ENCODE measurements at regions not wholly inside any gene's neighbourhood (a gene's known extent, or its start where the extent isn't known, plus 50 kb on each side); places are given as distances from the start of the nearest gene placed in this dataset.

DNA sequence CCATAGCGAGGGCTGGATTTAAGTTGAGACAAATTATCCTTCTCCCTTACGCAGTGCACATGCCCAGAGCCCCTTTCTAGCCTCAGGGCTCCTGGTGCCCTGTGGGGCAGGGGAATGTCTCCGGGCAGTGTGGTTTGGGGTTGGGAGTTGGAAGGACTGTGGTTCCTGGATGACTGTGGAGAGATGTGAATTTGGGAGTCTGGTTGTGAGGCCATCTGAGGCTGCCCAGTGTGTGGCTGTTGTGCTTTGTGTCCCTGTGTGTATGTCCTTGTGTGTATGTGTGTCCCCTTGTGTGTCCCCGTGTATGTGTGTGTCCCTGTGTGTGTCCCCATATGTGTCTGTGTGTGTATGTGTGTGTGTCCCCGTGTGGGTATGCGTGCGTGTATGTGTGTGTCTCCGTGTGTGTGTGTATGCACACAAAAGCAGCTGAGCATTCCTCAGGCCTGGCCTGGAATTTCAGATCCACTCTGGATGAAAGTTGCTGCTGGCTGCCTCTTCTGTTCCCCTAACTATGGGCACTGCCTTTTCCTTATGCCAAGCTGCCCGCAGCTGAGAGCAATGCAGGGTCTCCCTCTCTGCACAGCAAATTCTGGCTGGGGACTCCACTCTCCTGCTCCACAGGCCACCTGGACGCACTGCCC, 65.4 kb downstream of the UBIAD1 start:
- no peak overlapping the region for H3K4me3 ChIP-seq
- H3K36me3 ChIP-seq = no peaks in the 10 kb centered on the region
- H3K4me1 ChIP-seq = peaks cover 26% of the 10 kb centered on the region
- peak; percentile 34 to 53 for DNase-seq
- H3K9me3 ChIP-seq (replicated peaks) = no peaks in the 10 kb centered on the region
- no peak overlapping the region for H3K27ac ChIP-seq
- peaks cover 8% of the 10 kb centered on the region for H3K27me3 ChIP-seq

DNA sequence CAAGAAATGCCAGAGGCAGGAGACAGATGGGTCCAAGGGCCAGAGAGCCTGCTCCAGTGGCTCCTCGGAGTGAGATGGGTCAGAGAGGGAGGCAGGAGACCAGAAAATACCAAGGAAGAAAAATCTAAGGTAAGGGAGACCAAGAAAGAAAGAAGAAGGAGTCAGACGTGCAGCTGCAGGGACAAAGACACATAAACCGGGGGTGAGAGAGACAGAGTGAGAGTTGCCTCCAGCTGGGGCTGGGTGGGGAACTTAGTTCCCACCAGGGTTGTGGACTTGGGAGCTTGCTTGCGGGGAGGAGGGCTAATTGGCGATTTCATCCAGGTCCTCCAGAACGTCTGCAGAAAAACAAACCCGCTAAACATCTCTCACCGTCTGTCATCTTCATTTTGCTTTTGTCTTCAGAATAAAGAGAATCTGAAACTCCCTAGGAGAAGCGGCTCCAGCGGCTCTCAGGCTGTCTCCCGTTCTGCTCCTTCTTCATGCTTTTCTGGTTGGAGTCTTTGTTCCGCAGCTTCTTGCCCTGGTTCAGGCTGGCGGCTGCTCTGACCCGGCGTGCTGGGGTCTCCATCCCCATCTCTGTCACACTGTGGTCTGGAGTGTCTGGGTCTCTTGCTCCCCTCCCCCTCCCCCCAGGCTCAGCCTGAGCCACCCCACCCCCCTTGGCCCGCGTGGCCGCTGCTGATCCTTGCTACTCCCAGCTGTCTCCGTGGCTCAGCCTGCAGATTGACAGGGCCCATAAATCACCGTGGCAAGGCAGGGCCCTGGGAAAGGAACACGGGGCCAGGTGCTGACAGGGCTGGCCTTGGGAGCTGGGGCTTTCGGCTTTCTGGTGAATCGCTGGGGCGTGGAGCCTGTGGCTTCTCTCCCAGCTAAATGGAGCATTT, 66.6 kb downstream of the UBIAD1 start:
- Histone ChIP-seq H3K4me1 (peaks cover 26% of the 10 kb centered on the region), H3K9me3 (replicated peaks) (no peaks in the 10 kb centered on the region), H3K36me3 (no peaks in the 10 kb centered on the region), H3K4me3 (peak overlapping the region; percentile 53), H3K27ac (peak overlapping the region; percentile 67), H3K27me3 (peaks cover 8% of the 10 kb centered on the region; the same call in 1 of the 2 replicates)
- DNase-seq = peak; percentile 90 to 95

DNA sequence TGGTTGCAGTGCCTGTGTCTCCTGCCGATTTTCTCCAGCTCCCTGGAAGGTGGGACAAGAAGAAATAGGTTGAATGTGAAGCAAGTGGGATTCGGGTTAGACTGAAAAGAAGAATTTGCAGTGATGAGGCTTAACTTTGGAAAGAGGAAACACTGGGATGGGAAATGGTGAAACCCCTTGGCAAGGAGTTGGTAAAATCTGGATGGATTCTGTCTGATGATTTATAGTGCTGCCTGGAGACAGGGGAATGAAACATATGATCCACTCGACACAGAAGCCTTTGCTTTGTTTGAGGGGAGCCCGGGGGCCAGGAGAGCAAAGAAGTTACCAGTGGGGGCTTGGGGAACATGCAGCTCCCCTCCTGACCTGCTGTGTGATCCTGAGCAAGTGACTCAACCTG, 67.2 kb downstream of the UBIAD1 start:
- peak overlapping the region; percentile 40 for H3K27ac ChIP-seq
- peaks cover 26% of the 10 kb centered on the region for H3K4me1 ChIP-seq
- DNase-seq = no peak
- H3K36me3 ChIP-seq = no peaks in the 10 kb centered on the region
- H3K27me3 ChIP-seq = peaks cover 8% of the 10 kb centered on the region; the same call in 1 of the 2 replicates
- no peaks in the 10 kb centered on the region for H3K9me3 ChIP-seq (replicated peaks)
- peak overlapping the region; percentile 53 for H3K4me3 ChIP-seq

DNA sequence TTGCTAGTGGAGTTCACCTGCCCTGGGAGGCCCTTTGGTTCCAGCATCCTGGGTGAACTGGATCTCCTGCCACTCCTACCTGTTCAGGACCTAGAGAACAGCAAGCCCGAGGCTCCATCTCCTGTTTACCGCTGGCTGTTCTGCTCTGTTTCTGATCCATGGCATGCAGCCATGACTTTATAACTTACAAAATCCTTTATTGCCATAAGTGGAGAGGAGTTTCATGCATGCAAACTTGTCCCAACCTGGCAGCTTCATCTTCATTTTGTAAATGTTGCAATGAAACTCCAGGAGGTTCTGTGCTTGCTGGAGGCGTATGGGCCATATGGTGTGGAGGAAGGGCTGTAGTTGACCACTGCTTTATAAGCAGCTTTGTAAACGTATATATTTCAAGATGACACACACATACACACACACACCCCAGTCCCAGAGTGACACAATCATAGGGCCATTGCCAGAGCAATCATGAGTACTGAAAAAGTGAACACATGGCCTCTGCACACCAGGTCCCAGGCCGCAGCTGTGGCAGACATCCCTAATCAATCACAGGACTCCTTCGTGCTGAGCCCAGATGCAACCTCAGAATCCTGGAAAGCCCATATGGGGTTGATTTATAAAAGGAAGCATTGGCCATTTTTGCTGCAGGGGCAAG, 69.0 kb downstream of the UBIAD1 start:
- Histone ChIP-seq H3K4me1 (peaks cover 26% of the 10 kb centered on the region), H3K27ac (peak overlapping the region; percentile 29), H3K27me3 (no peaks in the 10 kb centered on the region), H3K36me3 (no peaks in the 10 kb centered on the region), H3K9me3 (replicated peaks) (no peaks in the 10 kb centered on the region), H3K4me3 (no peak overlapping the region)
- DNase-seq = peak; percentile 28 to 64

DNA sequence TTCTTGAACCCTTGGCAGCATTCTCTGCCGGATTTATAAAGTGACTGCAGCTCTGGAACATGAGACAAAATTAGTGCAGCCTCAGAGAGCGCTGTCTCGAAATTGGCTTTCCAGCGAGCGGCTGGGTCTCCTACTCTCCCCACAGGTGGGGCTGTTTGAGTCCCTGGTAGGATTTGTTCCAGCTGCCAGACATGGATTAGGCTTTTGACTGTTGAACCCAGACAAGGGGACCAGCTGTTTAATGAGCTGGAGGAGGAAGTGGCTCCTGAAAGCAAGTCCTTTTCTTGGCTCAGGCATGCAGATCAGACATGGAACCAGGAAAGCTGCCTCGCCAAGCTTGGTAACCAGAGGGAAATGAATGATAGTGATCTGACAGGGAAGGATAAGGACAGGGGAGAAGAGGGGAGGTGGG, 69.6 kb downstream of the UBIAD1 start:
- no peaks in the 10 kb centered on the region for H3K36me3 ChIP-seq
- H3K27me3 ChIP-seq = no peaks in the 10 kb centered on the region
- H3K9me3 ChIP-seq (replicated peaks) = no peaks in the 10 kb centered on the region
- peak; percentile 86 to 95 for DNase-seq
- peak overlapping the region; percentile 29 for H3K27ac ChIP-seq
- H3K4me3 ChIP-seq = no peak overlapping the region
- peaks cover 26% of the 10 kb centered on the region for H3K4me1 ChIP-seq

DNA sequence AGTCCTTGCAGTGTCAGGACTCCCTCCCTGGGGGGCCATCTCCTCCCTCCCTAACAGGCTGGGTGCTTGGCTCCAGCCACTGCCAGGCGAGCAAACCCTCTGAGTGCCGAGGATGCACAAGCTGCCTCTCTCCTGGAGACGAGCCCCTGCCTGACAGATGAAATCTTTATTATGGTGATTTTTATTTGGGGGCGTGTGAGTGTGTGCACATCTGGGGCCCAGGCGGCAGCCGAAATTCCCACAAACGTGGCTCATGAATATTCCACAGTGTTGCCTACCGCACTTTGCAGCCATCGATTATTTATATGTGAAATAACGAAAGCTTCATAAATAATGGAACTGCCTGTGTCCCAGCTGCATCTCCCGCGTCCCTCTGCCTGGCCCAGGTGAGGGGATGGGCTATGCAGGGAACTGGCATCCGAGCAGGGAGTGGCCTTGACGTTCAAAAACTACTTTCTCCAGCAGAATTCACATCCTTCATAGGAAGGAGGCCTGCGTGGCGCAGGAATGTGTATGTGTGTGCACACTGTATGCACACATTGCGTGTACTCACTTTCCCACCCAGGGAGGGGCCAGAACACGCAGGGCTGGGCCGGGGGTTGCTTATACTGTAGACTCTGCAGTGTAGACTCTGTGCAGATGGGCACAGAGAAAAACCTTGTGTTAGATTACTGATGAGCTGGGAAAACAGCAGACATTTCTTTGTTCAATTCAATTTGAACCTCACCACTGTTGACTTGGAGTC, 73.1 kb downstream of the UBIAD1 start:
- H3K36me3 ChIP-seq = no peaks in the 10 kb centered on the region
- H3K9me3 ChIP-seq (replicated peaks) = no peaks in the 10 kb centered on the region; the same call in 1 of the 2 replicates
- H3K27me3 ChIP-seq = no peaks in the 10 kb centered on the region
- H3K4me1 ChIP-seq = peaks cover 18% of the 10 kb centered on the region
- no peak for DNase-seq
- H3K4me3 ChIP-seq = no peak overlapping the region
- no peak overlapping the region for H3K27ac ChIP-seq

DNA sequence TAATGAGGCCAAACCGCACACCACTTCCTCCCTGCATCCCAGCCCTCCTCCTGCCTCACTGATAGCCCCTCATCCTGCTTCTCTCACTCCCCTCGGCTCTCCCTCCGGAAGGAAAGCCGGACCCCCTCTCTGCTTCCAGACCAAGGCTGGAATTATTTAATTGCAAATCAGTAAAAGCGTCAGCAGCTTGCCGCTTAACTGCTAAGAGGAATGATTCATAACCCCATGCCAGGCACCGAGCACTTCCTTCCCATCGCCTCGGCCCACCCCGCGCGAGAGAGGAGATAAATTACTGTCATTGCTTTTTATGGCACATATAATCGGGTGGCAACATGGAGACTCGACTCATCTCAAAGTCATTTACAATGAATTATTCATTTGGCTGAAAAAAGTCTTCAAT, 77.3 kb downstream of the UBIAD1 start:
- H3K4me3 ChIP-seq = no peak overlapping the region
- peaks cover 3% of the 10 kb centered on the region for H3K9me3 ChIP-seq (replicated peaks)
- no peaks in the 10 kb centered on the region for H3K4me1 ChIP-seq
- no peak overlapping the region for H3K27ac ChIP-seq
- peaks cover 4% of the 10 kb centered on the region; the same call in 1 of the 2 replicates for H3K27me3 ChIP-seq
- no peaks in the 10 kb centered on the region for H3K36me3 ChIP-seq
- no peak for DNase-seq

DNA sequence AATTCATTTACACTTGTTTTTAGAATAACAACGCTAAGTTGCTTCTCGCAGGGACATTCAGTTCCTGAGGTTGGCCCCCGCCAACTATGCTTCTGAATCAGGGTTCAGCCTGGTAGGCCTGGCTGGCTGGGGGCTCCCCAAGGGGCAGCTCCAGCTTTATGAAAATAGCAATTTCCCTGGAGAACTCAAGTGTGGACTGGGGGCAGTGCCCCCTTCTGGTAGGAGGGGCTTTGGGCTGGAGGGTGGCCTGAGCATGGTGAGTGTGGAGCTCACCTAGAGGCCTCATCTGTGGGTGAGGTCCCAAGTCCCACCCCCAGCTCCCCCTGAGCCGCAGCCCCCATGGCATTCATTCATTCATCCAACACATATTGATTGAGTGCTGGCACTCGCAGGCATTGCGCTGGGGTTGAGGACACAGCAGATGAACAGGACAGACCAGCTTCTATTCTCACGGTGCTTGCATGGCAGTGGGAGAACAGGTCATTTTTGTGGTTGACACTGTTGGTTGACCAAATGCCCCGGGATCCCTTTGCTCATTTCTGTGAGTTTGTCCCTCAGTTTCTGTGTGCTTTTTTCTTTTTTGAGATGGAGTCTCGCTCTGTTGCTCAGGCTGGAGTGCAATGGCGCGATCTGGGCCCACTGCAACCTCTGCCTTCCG, 79.2 kb downstream of the UBIAD1 start:
- Histone ChIP-seq H3K9me3 (replicated peaks) (peaks cover 3% of the 10 kb centered on the region), H3K4me3 (no peak overlapping the region), H3K27me3 (peaks cover 4% of the 10 kb centered on the region; the same call in 1 of the 2 replicates), H3K27ac (no peak overlapping the region), H3K4me1 (no peaks in the 10 kb centered on the region), H3K36me3 (no peaks in the 10 kb centered on the region)
- DNase-seq = no peak

DNA sequence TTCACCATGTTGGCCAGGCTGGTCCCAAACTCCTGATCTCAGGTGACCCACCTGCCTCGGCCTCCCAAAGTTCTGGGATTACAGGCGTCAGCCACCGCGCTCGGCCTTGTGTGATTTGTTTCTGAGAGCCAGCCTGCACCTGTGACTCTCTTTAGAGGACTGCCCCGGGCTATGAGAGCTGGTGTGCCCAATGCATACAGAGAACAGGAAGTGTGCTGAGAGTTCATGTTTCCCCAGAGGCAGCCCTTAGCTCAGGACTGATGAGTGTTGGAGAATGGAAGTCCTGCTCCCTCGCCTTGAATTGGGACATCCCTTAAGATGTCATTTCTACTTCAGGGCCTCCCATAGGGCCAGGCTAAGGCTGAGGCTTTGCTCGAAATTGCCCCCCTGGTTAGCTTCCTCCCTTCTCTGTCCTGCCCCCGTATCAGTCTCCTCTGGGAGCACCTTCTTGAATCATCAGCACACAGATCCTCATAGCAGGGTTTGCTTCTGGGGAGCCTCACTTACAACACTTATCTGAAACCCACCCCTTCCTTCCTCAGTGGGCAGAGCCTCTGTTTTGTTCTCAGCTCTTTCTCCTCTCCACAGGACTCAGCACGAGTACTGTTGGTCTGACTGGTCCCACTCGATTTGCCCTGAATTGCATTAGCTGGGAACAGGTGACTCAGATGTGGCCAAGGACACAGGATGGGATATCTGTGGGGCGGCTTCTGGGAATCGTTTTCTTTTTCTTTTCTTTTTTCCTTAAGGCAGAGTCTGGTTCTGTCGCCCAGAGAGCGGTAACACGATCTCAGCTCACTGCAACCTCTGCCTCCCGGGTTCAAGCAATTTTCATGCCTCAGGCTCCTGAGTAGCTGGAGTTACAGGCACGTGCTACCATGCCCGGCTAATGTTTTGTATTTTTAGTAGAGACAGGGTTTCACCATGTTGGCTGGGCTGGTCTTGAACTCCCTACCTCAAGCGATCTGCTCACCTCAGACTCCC, 80.1 kb downstream of the UBIAD1 start:
- Histone ChIP-seq H3K27ac (no peak overlapping the region), H3K27me3 (peaks cover 4% of the 10 kb centered on the region; the same call in 1 of the 2 replicates), H3K9me3 (replicated peaks) (peaks cover 3% of the 10 kb centered on the region), H3K4me1 (no peaks in the 10 kb centered on the region), H3K4me3 (no peak overlapping the region), H3K36me3 (no peaks in the 10 kb centered on the region)
- peak; percentile 52 to 82 for DNase-seq

DNA sequence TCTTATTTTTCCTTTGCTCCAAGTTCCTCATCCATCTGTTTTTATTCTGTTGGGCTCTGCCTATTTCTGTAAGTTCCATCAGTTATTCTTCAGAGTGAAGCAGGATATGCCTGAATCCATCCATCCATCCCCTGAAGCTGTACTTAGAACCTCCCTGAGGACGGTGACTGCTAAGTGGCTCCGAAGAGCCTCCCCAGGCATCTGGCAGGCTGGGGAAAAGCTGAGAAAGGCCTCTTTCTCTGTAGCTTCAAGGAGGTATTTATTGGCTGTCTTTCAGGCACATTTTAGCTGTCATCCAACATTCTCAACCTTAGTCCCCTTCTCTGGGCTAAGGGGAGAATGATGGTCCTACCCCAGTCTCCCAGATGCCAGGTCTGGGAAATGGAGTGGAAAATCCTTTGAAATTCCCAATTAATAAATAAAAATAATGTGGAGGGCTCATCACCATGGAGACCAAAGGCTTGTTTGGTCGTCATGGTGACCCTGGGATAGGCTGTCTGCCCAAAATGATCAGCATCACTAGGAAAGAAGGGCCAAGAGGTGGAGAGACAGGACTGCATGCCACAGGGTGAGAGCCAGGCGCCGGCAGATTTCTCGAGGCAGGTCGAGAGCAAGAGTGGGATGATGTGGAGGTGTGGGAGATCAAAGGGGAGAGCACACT, 82.0 kb downstream of the UBIAD1 start:
- DNase-seq = no peak
- no peak overlapping the region for H3K27ac ChIP-seq
- H3K9me3 ChIP-seq (replicated peaks) = peaks cover 3% of the 10 kb centered on the region; the same call in 1 of the 2 replicates
- no peak overlapping the region for H3K4me3 ChIP-seq
- H3K4me1 ChIP-seq = no peaks in the 10 kb centered on the region
- no peaks in the 10 kb centered on the region for H3K36me3 ChIP-seq
- H3K27me3 ChIP-seq = peaks cover 4% of the 10 kb centered on the region; the same call in 1 of the 2 replicates

DNA sequence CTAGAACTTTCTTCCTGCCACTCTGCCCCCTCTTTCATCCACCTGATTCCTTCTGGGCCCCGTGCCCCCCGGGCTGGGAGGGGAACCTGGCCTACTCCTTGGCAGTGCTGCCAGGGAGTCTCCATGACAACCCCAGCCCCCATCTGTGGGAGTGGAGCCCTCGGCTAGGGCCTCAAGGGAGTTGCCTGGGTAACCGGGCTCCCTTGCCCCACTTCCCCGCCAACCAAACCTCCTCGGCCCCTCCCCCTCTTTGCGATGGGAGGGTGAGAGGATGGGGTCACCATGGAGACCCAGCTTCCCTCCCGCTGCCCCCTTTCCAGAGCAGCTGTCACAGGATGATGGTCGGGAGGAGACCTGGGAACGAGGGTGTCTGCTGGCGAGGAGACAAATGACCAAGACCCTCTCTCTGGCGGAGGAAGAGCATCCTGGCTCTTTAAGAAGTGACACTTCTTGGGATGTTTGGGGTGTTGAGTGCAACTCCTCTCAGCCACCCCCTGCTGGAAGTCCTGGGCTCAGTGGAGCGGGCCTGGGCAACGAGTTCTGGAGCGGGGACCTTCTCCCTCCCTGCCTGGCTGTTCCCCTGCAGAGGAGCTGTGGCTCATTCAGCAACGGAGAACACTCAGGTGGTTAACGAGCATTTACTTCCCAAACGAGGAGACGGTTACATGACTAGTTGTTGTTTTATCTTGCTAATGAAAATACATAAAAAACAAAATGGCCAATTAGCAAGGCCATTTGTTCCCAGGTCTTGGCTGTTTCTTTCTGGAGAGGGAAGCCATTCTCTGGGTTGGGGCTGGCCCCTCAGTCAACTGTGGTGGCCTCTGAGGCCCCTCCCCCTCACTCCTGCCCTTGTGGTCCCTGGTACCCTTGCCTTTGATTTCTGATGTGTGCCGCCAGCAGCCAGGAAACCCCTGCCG, 82.8 kb downstream of the UBIAD1 start:
- peaks cover 3% of the 10 kb centered on the region; the same call in 1 of the 2 replicates for H3K9me3 ChIP-seq (replicated peaks)
- no peak overlapping the region for H3K27ac ChIP-seq
- H3K4me3 ChIP-seq = no peak overlapping the region
- H3K36me3 ChIP-seq = no peaks in the 10 kb centered on the region
- no peaks in the 10 kb centered on the region for H3K4me1 ChIP-seq
- no peak for DNase-seq
- peaks cover 4% of the 10 kb centered on the region; the same call in 1 of the 2 replicates for H3K27me3 ChIP-seq

DNA sequence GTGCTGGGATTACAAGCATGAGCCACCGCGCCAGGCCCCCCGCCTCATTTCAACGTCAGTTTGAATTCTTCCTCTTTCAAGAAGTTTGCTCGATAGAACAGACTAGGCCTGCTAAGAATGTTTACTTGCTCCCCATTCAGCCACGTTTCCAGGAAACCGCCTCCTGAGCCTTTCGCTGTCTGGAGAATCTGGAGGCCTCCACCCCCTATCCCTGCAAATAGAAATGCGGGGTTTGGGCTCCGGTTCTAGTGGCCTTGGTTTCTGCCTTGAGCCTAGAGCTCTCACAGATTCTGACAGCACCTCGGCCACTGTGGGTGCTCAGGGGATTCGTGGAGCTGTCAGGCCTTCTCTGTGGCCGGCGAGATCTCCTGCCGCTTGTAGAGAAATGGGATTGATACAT, 84.3 kb downstream of the UBIAD1 start:
- DNase-seq = no peak
- peaks cover 4% of the 10 kb centered on the region; the same call in 1 of the 2 replicates for H3K27me3 ChIP-seq
- H3K27ac ChIP-seq = no peak overlapping the region
- H3K9me3 ChIP-seq (replicated peaks) = peaks cover 3% of the 10 kb centered on the region; the same call in 1 of the 2 replicates
- no peaks in the 10 kb centered on the region for H3K4me1 ChIP-seq
- no peak overlapping the region for H3K4me3 ChIP-seq
- H3K36me3 ChIP-seq = no peaks in the 10 kb centered on the region

Data from SJCRH30 (cell line).